Right atrium auricular region (tissue), 2 donors: ENCODE measurements at regions not wholly inside any gene's neighbourhood (a gene's known extent, or its start where the extent isn't known, plus 50 kb on each side); places are given as distances from the start of the nearest gene placed in this dataset.

Source experiments
- DNase-seq: peaks from one replicate; pipeline ENCODE4 v3.0.0-alpha.2; 2019; ENCODE audit warnings: low spot score
- H3K27ac ChIP-seq, 2 donors: fragments of 200-600 bp; sonication (generic); 1 replicate in 1 of 2; 2 replicates in 1 of 2; pipeline ENCODE4 v1.5.1; 2016 to 2019
- H3K27me3 ChIP-seq, 2 donors: fragments of 200-600 bp; sonication (generic); one replicate each; pipeline versions ENCODE4 v1.5.1 to v1.6.0; 2017 to 2019
- H3K36me3 ChIP-seq: fragments of 200-600 bp; sonication (generic); one replicate; pipeline ENCODE4 v1.5.1; 2016
- H3K4me1 ChIP-seq, 2 donors: fragments of 200-600 bp; sonication (generic); one replicate each; pipeline versions ENCODE4 v1.5.1 to v1.6.0; 2017 to 2019
- H3K4me3 ChIP-seq, 2 donors: fragments of 200-600 bp; sonication (generic); 1 replicate in 1 of 2; 2 replicates in 1 of 2; pipeline ENCODE4 v1.5.1; 2017 to 2019; ENCODE audit warnings: mild to moderate bottlenecking in 1 of 2, moderate library complexity in 1 of 2
- H3K9me3 ChIP-seq, 2 donors: fragments of 200-600 bp; sonication (generic); one replicate each; pipeline ENCODE4 v1.5.1; 2019
- TF ChIP-seq, protein P1 (sequence below), 2 donors: fragments of 200-600 bp; sonication (generic); IDR thresholded peaks; one replicate each; pipeline ENCODE4 v1.5.1; 2019; ENCODE audit warnings: antibody characterized with exemption in 2 of 2

DNA sequence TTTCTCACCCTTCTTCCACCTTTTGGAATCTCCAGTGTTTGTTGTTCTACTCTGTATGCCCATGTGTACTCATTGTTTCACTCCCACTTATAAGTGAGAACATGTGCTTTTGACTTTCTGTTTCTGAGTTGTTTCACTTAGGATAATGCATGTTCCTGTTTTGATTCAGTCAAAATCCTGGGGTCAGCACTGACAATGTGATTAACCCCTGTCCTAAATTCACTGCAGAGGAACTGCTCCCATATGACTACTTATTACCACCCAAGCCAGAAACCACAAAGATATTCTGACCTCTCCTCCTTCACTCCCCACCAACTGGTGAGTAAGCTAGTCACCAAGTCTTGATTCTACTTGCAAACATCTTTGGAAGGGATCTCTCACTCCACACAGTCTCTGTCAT lies 251.4 kb upstream of the TCF4 start:
- Histone ChIP-seq H3K27ac (no peak overlapping the region), H3K9me3 (peaks cover 0 to 8% of the 10 kb centered on the region in 2 donors), H3K27me3 (no peaks in the 10 kb centered on the region), H3K36me3 (no peaks in the 10 kb centered on the region), H3K4me1 (no peaks in the 10 kb centered on the region), H3K4me3 (no peak overlapping the region)
- TF ChIP-seq, protein P1, sequence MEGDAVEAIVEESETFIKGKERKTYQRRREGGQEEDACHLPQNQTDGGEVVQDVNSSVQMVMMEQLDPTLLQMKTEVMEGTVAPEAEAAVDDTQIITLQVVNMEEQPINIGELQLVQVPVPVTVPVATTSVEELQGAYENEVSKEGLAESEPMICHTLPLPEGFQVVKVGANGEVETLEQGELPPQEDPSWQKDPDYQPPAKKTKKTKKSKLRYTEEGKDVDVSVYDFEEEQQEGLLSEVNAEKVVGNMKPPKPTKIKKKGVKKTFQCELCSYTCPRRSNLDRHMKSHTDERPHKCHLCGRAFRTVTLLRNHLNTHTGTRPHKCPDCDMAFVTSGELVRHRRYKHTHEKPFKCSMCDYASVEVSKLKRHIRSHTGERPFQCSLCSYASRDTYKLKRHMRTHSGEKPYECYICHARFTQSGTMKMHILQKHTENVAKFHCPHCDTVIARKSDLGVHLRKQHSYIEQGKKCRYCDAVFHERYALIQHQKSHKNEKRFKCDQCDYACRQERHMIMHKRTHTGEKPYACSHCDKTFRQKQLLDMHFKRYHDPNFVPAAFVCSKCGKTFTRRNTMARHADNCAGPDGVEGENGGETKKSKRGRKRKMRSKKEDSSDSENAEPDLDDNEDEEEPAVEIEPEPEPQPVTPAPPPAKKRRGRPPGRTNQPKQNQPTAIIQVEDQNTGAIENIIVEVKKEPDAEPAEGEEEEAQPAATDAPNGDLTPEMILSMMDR (IDR thresholded peaks at IDR 0.05) = no peak
- DNase-seq = no peak

DNA sequence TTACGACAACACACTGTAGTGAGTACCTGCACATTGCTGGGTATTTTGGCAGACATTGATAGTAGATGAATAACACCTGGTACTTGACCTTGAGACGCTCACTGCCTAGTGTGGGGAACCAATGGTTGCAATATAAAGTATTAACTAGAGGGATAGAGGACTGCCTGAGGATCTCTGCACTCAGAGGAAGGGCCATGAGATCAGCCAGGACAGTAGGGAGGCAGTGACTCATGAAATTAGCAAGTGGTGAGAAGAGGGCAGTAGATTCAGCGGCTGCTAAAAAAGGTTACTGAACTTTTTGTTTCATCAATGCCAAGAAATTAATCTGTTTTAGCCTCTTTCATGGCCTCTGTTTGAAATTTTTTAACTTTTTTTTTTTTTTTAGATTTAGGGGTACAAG lies 250.8 kb upstream of the TCF4 start:
- no peak overlapping the region for H3K27ac ChIP-seq
- TF ChIP-seq, protein P1 (IDR thresholded peaks at IDR 0.05) = no peak

DNA sequence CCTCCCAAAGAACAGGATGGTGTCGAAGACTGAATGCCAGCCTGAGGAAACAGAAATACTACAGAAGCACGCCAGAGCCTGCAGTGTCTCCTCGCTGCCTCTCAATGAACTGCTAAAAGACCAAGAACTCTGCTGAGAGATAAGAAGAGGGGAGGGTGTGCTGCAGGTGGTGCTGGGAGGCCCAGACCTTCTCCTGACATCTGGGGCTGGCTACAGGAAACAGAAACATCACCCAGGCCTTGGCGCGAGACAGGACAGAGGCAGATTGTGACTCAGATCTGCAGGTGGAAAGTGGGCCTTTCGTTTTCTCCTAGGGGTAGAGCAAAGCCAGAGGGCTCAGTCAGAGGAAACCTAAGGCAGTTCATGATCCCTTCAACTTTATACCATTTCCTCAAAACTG lies 250.3 kb upstream of the TCF4 start:
- DNase-seq = no peak
- Histone ChIP-seq H3K27me3 (no peaks in the 10 kb centered on the region), H3K4me3 (no peak overlapping the region), H3K4me1 (no peaks in the 10 kb centered on the region), H3K9me3 (peaks cover 0 to 8% of the 10 kb centered on the region in 2 donors), H3K36me3 (no peaks in the 10 kb centered on the region), H3K27ac (no peak overlapping the region)
- TF ChIP-seq, protein P1 (IDR thresholded peaks at IDR 0.05) = no peak

More for the DNA sequence above, 250.8 kb upstream of the TCF4 start:
- Histone ChIP-seq H3K27me3 (no peaks in the 10 kb centered on the region), H3K4me1 (no peaks in the 10 kb centered on the region), H3K9me3 (peaks cover 0 to 8% of the 10 kb centered on the region in 2 donors), H3K4me3 (no peak overlapping the region), H3K36me3 (no peaks in the 10 kb centered on the region)
- DNase-seq = no peak

DNA sequence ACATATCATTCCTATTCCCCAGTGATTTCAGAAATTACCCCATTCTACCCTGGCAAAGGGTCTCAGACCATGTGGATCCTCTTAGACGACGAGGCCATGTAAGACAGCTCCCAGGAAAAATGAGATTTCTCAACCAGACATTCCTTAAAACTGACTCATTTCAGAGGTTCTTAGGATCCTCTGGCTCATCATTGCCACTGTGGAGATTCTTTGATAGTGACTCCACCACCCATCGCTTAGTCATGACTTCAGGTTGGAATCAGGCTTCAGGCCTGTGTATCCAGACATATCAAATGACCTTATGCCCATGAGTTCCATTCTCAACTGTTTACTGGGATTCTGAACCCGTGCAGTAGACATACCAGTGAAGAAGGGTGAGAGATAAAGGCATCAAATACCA lies 245.6 kb upstream of the TCF4 start:
- Histone ChIP-seq H3K4me3 (no peak overlapping the region), H3K9me3 (no peaks in the 10 kb centered on the region), H3K4me1 (no peaks in the 10 kb centered on the region), H3K36me3 (no peaks in the 10 kb centered on the region), H3K27me3 (no peaks in the 10 kb centered on the region), H3K27ac (no peak overlapping the region)
- DNase-seq = no peak
- TF ChIP-seq, protein P1 (IDR thresholded peaks at IDR 0.05) = no peak

DNA sequence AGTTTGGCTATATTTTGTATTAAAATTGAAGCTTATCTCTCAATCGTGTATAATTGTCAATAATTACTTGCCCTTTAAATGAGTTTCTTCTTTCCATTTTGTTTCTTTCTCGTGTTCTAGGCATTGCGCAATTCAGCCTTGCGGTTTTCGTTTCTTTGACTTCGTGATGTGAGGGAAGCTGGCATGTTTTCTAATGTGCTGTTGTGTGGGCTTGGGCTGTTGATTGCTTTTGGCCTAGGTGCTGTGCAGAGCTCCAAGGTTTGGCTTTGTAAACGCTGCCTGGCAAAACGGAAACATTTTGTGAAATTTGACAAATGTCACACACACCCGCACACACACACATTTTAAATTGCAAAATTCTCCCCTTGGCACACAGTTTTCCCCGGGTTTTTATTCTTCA lies 242.6 kb upstream of the TCF4 start:
- Histone ChIP-seq H3K4me3 (no peak overlapping the region), H3K27me3 (no peaks in the 10 kb centered on the region), H3K27ac (no peak overlapping the region), H3K36me3 (no peaks in the 10 kb centered on the region), H3K9me3 (no peaks in the 10 kb centered on the region), H3K4me1 (no peaks in the 10 kb centered on the region)
- no peak for DNase-seq
- TF ChIP-seq, protein P1 (IDR thresholded peaks at IDR 0.05) = no peak

DNA sequence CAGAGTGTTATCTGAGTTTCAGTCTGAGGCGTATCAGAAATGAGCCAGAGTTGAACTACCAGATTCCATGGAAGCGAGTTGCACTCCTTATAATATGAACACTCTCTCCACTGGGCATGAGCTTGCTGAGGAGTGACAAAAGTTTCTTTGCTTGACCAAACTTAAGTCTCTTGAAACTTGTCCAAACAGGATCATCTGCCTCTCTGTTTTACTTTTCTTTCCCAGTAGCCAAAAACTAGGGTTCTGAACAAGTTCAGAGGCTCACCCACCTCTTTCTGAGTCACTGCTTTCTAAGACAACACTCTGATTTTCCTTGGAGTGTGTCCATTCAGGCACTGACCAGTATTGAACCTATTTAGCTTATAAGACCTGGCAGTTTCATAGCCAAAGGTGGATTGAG lies 233.2 kb upstream of the TCF4 start:
- H3K36me3 ChIP-seq = no peaks in the 10 kb centered on the region
- H3K9me3 ChIP-seq = no peaks in the 10 kb centered on the region
- no peak for DNase-seq
- H3K27ac ChIP-seq = no peak overlapping the region
- H3K27me3 ChIP-seq = no peaks in the 10 kb centered on the region
- TF ChIP-seq, protein P1 (IDR thresholded peaks at IDR 0.05) = no peak
- H3K4me1 ChIP-seq = no peaks in the 10 kb centered on the region
- no peak overlapping the region for H3K4me3 ChIP-seq
